Natural killer cell (primary cell): ENCODE measurements at regions not wholly inside any gene's neighbourhood (a gene's known extent, or its start where the extent isn't known, plus 50 kb on each side); places are given as distances from the start of the nearest gene placed in this dataset.

ENCODE experiments used
- ATAC-seq, 3 donors: fragments of 150-1000 bp in 2 of 3; fragments of 200-7000 bp in 1 of 3; cut with Tn5 transposase; 1 replicate in 1 of 3; 2 replicates in 2 of 3; pipeline ENCODE4 v1.10.0; 2021; ENCODE audit warnings: mild to moderate bottlenecking in 2 of 3, moderate library complexity in 2 of 3
- DNase-seq, 2 donors: peaks; one replicate each; pipeline versions ENCODE4 v3.0.0 to v3.0.0-alpha.2; 2013 to 2021; ENCODE audit warnings: mixed read lengths in 1 of 2
- H3K27ac ChIP-seq: one replicate; pipeline ENCODE4 v1.5.1; 2013; ENCODE audit warnings: mild to moderate bottlenecking, low read length
- H3K27me3 ChIP-seq: one replicate; pipeline ENCODE4 v1.6.1; 2013; ENCODE audit warnings: low read length; ENCODE audit not compliant: control insufficient read depth, insufficient read depth
- H3K36me3 ChIP-seq: one replicate; pipeline ENCODE4 v1.6.1; 2013; ENCODE audit warnings: low read length; ENCODE audit not compliant: control insufficient read depth, insufficient read depth
- H3K4me1 ChIP-seq: one replicate; pipeline ENCODE4 v1.6.1; 2013; ENCODE audit warnings: low read length; ENCODE audit not compliant: control insufficient read depth, insufficient read depth
- H3K4me3 ChIP-seq: one replicate; pipeline ENCODE4 v1.5.1; 2013; ENCODE audit warnings: low read length
- H3K9me3 ChIP-seq: one replicate; pipeline ENCODE4 v1.6.1; 2013; ENCODE audit warnings: low read length; ENCODE audit not compliant: control insufficient read depth, insufficient read depth
- H3K27ac Mint-ChIP-seq, 2 donors: one replicate each; pipeline ENCODE4 v1.8.0; 2022; ENCODE audit warnings: mild to moderate bottlenecking in 2 of 2, mixed read lengths in 2 of 2, moderate library complexity in 1 of 2
- H3K27me3 Mint-ChIP-seq, 2 donors: one replicate each; pipeline ENCODE4 v1.8.0; 2022; ENCODE audit warnings: low read depth in 2 of 2, mixed read lengths in 2 of 2
- H3K36me3 Mint-ChIP-seq: one replicate; pipeline ENCODE4 v1.8.0; 2022; ENCODE audit warnings: mixed read lengths
- H3K4me1 Mint-ChIP-seq, 2 donors: one replicate each; pipeline ENCODE4 v1.8.0; 2022; ENCODE audit warnings: mixed read lengths in 2 of 2
- H3K4me3 Mint-ChIP-seq: one replicate; pipeline ENCODE4 v1.8.0; 2022; ENCODE audit warnings: mild to moderate bottlenecking, moderate library complexity, mixed read lengths
- H3K9me3 Mint-ChIP-seq, 2 donors: one replicate each; pipeline ENCODE4 v1.8.0; 2022; ENCODE audit warnings: mixed read lengths in 2 of 2
- WGBS: methylation state at CpG from one replicate; pipeline ENCODE4 v1.1.7; 2013; ENCODE audit warnings: missing lambda C conversion rate; ENCODE audit not compliant: insufficient coverage; 5-methylcytosine and 5-hydroxymethylcytosine counted together
- intact Hi-C: fragments of 100-400 bp; cut with micrococcal nuclease; formaldehyde crosslinking; loops from one replicate; pipeline ENCODE4 v1.14.2; 2022
- TF ChIP-seq, protein P1 (sequence below): fragments of 200-600 bp; IDR thresholded peaks from one replicate; pipeline ENCODE4 v1.8.0; 2022; ENCODE audit warnings: antibody characterized with exemption

DNA sequence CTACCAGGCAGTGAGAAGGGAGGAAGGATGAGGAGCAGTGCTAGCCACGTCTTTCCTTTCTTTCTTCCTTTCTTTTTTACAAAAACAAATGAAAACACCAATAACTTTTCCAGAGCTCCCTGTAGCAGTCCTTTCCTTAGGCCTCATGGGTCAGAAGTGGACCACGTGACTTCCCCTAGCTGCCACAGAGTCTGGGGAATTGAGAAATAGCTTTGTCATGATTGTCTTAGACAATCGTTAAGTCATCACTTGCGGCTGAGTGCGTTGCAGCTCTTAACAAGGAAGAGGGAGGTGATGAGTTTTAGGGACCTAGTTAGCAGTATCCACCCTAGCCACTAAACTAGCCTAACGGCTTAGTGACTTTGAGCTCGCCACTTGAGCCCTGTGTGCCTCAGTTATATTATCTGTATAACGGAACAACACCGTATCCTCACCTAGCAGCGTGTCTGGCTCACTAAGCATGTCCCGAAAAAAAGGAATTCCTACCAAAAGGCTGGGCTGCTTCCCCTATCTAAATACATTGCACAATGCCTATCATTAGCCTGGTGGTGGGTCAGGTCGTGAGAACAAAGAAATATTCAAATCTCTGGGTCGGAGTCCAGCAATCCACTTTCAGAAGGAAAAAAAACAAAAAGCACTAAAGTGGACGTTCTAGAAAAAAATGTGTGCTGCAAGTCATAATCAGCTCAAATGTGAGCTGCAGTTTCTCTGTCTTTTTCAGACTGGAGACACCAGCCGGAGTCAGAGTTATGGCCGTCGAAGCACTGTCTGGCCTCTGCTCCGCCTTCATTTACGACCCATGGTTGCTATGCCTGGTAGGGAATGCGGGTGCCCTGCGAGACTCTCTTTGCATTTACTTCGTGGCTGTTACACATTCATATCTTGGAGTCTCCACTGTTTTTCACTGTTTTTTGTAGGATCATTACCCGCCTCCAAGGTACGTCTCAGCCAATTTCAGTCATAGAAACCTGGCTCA, 338.5 kb upstream of the FOXK1 start:
- Mint-ChIP-seq H3K36me3 (no peaks in the 10 kb centered on the region), H3K9me3 (peaks cover 6 to 10% of the 10 kb centered on the region in 2 donors), H3K27ac (no peak overlapping the region), H3K27me3 (no peaks in the 10 kb centered on the region), H3K4me1 (no peaks in the 10 kb centered on the region), H3K4me3 (no peak overlapping the region)
- intact Hi-C loops = no loop called here
- 86% methylated on average over 23 of the region's 24 CpGs for WGBS
- ATAC-seq (no peak), DNase-seq (no peak)
- H3K4me1 ChIP-seq = no peaks in the 10 kb centered on the region
- H3K4me3 ChIP-seq = no peak overlapping the region
- no peaks in the 10 kb centered on the region for H3K27me3 ChIP-seq
- H3K36me3 ChIP-seq = no peaks in the 10 kb centered on the region
- no peak overlapping the region for H3K27ac ChIP-seq
- TF ChIP-seq, protein P1, sequence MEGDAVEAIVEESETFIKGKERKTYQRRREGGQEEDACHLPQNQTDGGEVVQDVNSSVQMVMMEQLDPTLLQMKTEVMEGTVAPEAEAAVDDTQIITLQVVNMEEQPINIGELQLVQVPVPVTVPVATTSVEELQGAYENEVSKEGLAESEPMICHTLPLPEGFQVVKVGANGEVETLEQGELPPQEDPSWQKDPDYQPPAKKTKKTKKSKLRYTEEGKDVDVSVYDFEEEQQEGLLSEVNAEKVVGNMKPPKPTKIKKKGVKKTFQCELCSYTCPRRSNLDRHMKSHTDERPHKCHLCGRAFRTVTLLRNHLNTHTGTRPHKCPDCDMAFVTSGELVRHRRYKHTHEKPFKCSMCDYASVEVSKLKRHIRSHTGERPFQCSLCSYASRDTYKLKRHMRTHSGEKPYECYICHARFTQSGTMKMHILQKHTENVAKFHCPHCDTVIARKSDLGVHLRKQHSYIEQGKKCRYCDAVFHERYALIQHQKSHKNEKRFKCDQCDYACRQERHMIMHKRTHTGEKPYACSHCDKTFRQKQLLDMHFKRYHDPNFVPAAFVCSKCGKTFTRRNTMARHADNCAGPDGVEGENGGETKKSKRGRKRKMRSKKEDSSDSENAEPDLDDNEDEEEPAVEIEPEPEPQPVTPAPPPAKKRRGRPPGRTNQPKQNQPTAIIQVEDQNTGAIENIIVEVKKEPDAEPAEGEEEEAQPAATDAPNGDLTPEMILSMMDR = no peak
- H3K9me3 ChIP-seq = no peaks in the 10 kb centered on the region

DNA sequence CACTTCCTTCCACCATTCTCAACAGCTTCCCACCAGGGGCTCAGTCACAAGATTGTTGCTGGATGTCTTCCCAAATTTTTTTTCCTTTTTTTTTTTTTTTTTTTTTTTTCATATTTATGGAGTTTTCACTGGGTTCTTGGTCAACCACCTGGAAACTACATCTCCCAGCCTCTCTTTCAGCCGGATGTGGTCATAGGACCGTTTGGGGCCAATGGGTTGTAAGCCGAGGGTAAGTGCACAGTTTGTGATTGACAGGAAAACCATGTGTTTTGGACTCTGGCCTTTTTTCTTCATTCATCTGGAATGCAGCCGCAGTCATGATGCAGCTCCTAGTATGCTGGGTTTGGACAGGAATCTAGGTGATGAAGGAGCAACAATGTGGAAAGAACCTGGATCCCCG, 337.1 kb upstream of the FOXK1 start:
- peaks cover 4 to 10% of the 10 kb centered on the region in 2 donors for H3K9me3 Mint-ChIP-seq
- no peak overlapping the region for H3K4me3 Mint-ChIP-seq
- 84% methylated on average over 5 of the region's 5 CpGs for WGBS

DNA sequence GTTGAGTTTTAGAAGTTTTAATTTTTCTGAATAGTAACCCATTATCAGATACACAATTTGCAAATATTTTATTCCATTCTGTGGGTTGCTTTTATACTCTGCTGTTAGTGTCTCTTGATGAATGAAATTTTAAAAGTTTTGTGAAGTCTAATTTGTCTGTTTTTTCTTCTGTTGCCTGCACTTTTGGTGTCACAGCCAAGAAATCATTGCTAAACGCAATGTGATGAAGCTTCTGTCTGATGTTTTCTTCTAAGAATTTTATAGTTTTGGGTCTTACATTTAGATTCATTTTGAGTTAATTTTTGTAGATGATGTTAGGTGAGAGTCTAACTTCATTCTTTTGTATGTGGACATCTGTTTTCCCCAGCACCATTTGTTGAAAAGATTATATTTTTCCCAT, 330.0 kb upstream of the FOXK1 start:
- H3K4me3 ChIP-seq = no peak overlapping the region

More for the DNA sequence above, 337.1 kb upstream of the FOXK1 start:
- Mint-ChIP-seq H3K27ac (no peak overlapping the region), H3K4me1 (no peaks in the 10 kb centered on the region), H3K27me3 (no peaks in the 10 kb centered on the region), H3K36me3 (no peaks in the 10 kb centered on the region)
- no peaks in the 10 kb centered on the region for H3K4me1 ChIP-seq
- DNase-seq = no peak
- no peaks in the 10 kb centered on the region for H3K9me3 ChIP-seq
- TF ChIP-seq, protein P1 = no peak
- no peak overlapping the region for H3K4me3 ChIP-seq
- H3K27me3 ChIP-seq = no peaks in the 10 kb centered on the region
- ATAC-seq = no peak
- no peak overlapping the region for H3K27ac ChIP-seq
- H3K36me3 ChIP-seq = no peaks in the 10 kb centered on the region
- intact Hi-C loops = no loop called here

More for the DNA sequence above, 330.0 kb upstream of the FOXK1 start:
- H3K36me3 ChIP-seq = no peaks in the 10 kb centered on the region
- WGBS = 89% methylated on average over 1 of the region's 1 CpG
- ATAC-seq = no peak
- TF ChIP-seq, protein P1 = no peak
- peaks cover 0 to 2% of the 10 kb centered on the region in 2 donors for H3K27me3 Mint-ChIP-seq
- intact Hi-C loops = no loop called here
- H3K36me3 Mint-ChIP-seq = no peaks in the 10 kb centered on the region
- no peaks in the 10 kb centered on the region for H3K4me1 Mint-ChIP-seq
- no peaks in the 10 kb centered on the region for H3K9me3 ChIP-seq
- no peak overlapping the region for H3K27ac ChIP-seq
- H3K4me1 ChIP-seq = no peaks in the 10 kb centered on the region
- H3K9me3 Mint-ChIP-seq = peaks cover 2 to 3% of the 10 kb centered on the region in 2 donors
- no peak overlapping the region for H3K27ac Mint-ChIP-seq
- no peak for DNase-seq
- H3K27me3 ChIP-seq = no peaks in the 10 kb centered on the region
- no peak overlapping the region for H3K4me3 Mint-ChIP-seq
